ENCODE measurements at regions not wholly inside any gene's neighbourhood (a gene's known extent, or its start where the extent isn't known, plus 50 kb on each side); places are given as distances from the start of the nearest gene placed in this dataset.

- in situ Hi-C loops (cut with HindIII; ENCODE audit: low sequenced_read_pairs), result loop anchor here (25.0 kb wide), 1 partner anchor 562 kb away; no protein-coding TSS in a partner anchor
Observed at GRCh38 chr9:107999011-107999410, 509.4 kb upstream of the KLF4 start.

- in situ Hi-C loops (cut with HindIII; ENCODE audit: low sequenced_read_pairs), result loop anchor here (25.0 kb wide), 1 partner anchor 557 kb away; no protein-coding TSS in a partner anchor
Observed at GRCh38 chr9:107994648-107995047, 505.1 kb upstream of the KLF4 start.

- in situ Hi-C loops (cut with HindIII; ENCODE audit: low sequenced_read_pairs), result loop anchor here (25.0 kb wide), 1 partner anchor 555 kb away; no protein-coding TSS in a partner anchor
Observed at GRCh38 chr9:107992271-107992670, 502.7 kb upstream of the KLF4 start.

GRCh38 chr9:107991581-107991980 is 502.0 kb upstream of the KLF4 start:
- in situ Hi-C loops (cut with HindIII; ENCODE audit: low sequenced_read_pairs), result loop anchor here (25.0 kb wide), 1 partner anchor 554 kb away; no protein-coding TSS in a partner anchor

GRCh38 chr9:107989544-107989943 is 500.0 kb upstream of the KLF4 start:
- in situ Hi-C loops (cut with HindIII; ENCODE audit: low sequenced_read_pairs), result loop anchor here (25.0 kb wide), 1 partner anchor 552 kb away; no protein-coding TSS in a partner anchor

- in situ Hi-C loops (cut with HindIII; ENCODE audit: low sequenced_read_pairs), result loop anchor here (25.0 kb wide), 1 partner anchor 552 kb away; no protein-coding TSS in a partner anchor
Observed at GRCh38 chr9:107989099-107989498, 499.5 kb upstream of the KLF4 start.

GRCh38 chr9:107984956-107985355 is 495.4 kb upstream of the KLF4 start:
- in situ Hi-C loops (cut with HindIII; ENCODE audit: low sequenced_read_pairs), result loop anchor here (25.0 kb wide), 1 partner anchor 548 kb away; no protein-coding TSS in a partner anchor

GRCh38 chr9:107983762-107984161 is 494.2 kb upstream of the KLF4 start:
- in situ Hi-C loops (cut with HindIII; ENCODE audit: low sequenced_read_pairs), result loop anchor here (25.0 kb wide), 1 partner anchor 546 kb away; no protein-coding TSS in a partner anchor

- in situ Hi-C loops (cut with HindIII; ENCODE audit: low sequenced_read_pairs), result loop anchor here (25.0 kb wide), 1 partner anchor 546 kb away; no protein-coding TSS in a partner anchor
Observed at GRCh38 chr9:107983181-107983603, 493.6 kb upstream of the KLF4 start.

- in situ Hi-C loops (cut with HindIII; ENCODE audit: low sequenced_read_pairs), result loop anchor here (25.0 kb wide), 1 partner anchor 545 kb away; no protein-coding TSS in a partner anchor
Observed at GRCh38 chr9:107982745-107983144, 493.2 kb upstream of the KLF4 start.

GRCh38 chr9:107982001-107982400 is 492.4 kb upstream of the KLF4 start:
- in situ Hi-C loops (cut with HindIII; ENCODE audit: low sequenced_read_pairs), result loop anchor here (25.0 kb wide), 1 partner anchor 545 kb away; no protein-coding TSS in a partner anchor

GRCh38 chr9:107980984-107981383 is 491.4 kb upstream of the KLF4 start:
- in situ Hi-C loops (cut with HindIII; ENCODE audit: low sequenced_read_pairs), result loop anchor here (25.0 kb wide), 1 partner anchor 544 kb away; no protein-coding TSS in a partner anchor

GRCh38 chr9:107976767-107977166 is 487.2 kb upstream of the KLF4 start:
- in situ Hi-C loops (cut with HindIII; ENCODE audit: low sequenced_read_pairs), result loop anchor here (25.0 kb wide), 1 partner anchor 539 kb away; no protein-coding TSS in a partner anchor

- in situ Hi-C loops (cut with HindIII; ENCODE audit: low sequenced_read_pairs), result loop anchor here (25.0 kb wide), 1 partner anchor 538 kb away; no protein-coding TSS in a partner anchor
Observed at GRCh38 chr9:107975426-107976010, 485.9 kb upstream of the KLF4 start.

- in situ Hi-C loops (cut with HindIII; ENCODE audit: low sequenced_read_pairs), result no loop called here
Observed at GRCh38 chr9:107973451-107973850, 483.9 kb upstream of the KLF4 start.

- in situ Hi-C loops (cut with HindIII; ENCODE audit: low sequenced_read_pairs), result no loop called here
Observed at GRCh38 chr9:107972346-107972745, 482.8 kb upstream of the KLF4 start.

- in situ Hi-C loops (cut with HindIII; ENCODE audit: low sequenced_read_pairs), result no loop called here
Observed at GRCh38 chr9:107971241-107971640, 481.7 kb upstream of the KLF4 start.

- in situ Hi-C loops (cut with HindIII; ENCODE audit: low sequenced_read_pairs), result no loop called here
Observed at GRCh38 chr9:107970726-107971125, 481.2 kb upstream of the KLF4 start.

- in situ Hi-C loops (cut with HindIII; ENCODE audit: low sequenced_read_pairs), result no loop called here
Observed at GRCh38 chr9:107969727-107970126, 480.2 kb upstream of the KLF4 start.

- in situ Hi-C loops (cut with HindIII; ENCODE audit: low sequenced_read_pairs), result no loop called here
Observed at GRCh38 chr9:107969141-107969540, 479.6 kb upstream of the KLF4 start.

- in situ Hi-C loops (cut with HindIII; ENCODE audit: low sequenced_read_pairs), result no loop called here
Observed at GRCh38 chr9:107963246-107963645, 473.7 kb upstream of the KLF4 start.

- in situ Hi-C loops (cut with HindIII; ENCODE audit: low sequenced_read_pairs), result no loop called here
Observed at GRCh38 chr9:107960916-107961315, 471.3 kb upstream of the KLF4 start.

Data from endothelial cell of hepatic sinusoid (primary cell).